Aorta (tissue), 5 donors: ENCODE measurements at regions not wholly inside any gene's neighbourhood (a gene's known extent, or its start where the extent isn't known, plus 50 kb on each side); places are given as distances from the start of the nearest gene placed in this dataset.
"Not testable (repeated sequence)": the region's sequence is repeated elsewhere in the genome, so short reads cannot be mapped to it uniquely, and the experiment has no call there.

Experiments used
- ATAC-seq: fragments of 200-7000 bp; cut with Tn5 transposase; one replicate; pipeline ENCODE4 v1.9.1; 2022; ENCODE audit warnings: moderate library complexity; ENCODE audit not compliant: low FRiP score
- DNase-seq, 2 donors: peaks; one replicate each; pipeline ENCODE4 v3.0.0-alpha.2; 2020
- H3K27ac ChIP-seq, 2 donors: one replicate each; pipeline ENCODE4 v1.5.1; 2013; ENCODE audit warnings: low read length in 2 of 2, mild to moderate bottlenecking in 2 of 2, moderate library complexity in 2 of 2, control low read depth in 1 of 2, inconsistent platforms in 1 of 2, low read depth in 1 of 2
- H3K27me3 ChIP-seq, 2 donors: one replicate each; pipeline ENCODE4 v1.6.1; 2013; ENCODE audit warnings: control low read depth in 1 of 2, low read length in 1 of 2, mild to moderate bottlenecking in 1 of 2, moderate library complexity in 1 of 2; ENCODE audit not compliant: insufficient read depth in 2 of 2, control insufficient read depth in 1 of 2
- H3K36me3 ChIP-seq, 2 donors: one replicate each; pipeline ENCODE4 v1.6.1; 2013; ENCODE audit warnings: control low read depth in 1 of 2, low read length in 1 of 2, mild to moderate bottlenecking in 1 of 2; ENCODE audit not compliant: insufficient read depth in 2 of 2, control insufficient read depth in 1 of 2
- H3K4me1 ChIP-seq, 2 donors: one replicate each; pipeline ENCODE4 v1.6.1; 2013; ENCODE audit warnings: low read length in 2 of 2, control low read depth in 1 of 2, mild to moderate bottlenecking in 1 of 2, moderate library complexity in 1 of 2; ENCODE audit not compliant: insufficient read depth in 2 of 2, control insufficient read depth in 1 of 2
- H3K4me3 ChIP-seq, 2 donors: one replicate each; pipeline ENCODE4 v1.5.1; 2013; ENCODE audit warnings: low read length in 2 of 2, control low read depth in 1 of 2, mild to moderate bottlenecking in 1 of 2
- H3K9me3 ChIP-seq: one replicate; pipeline ENCODE4 v1.6.1; 2013; ENCODE audit warnings: mild to moderate bottlenecking, low read length; ENCODE audit not compliant: control insufficient read depth
- WGBS, 2 donors: extraction: QIAGEN DNeasy Blood & Tissue Kit; methylation state at CpG; one replicate each; pipeline ENCODE4 v1.1.7; 2013; 5-methylcytosine and 5-hydroxymethylcytosine counted together
- intact Hi-C, 2 donors: fragments of 100-400 bp; cut with DNase I; formaldehyde crosslinking; loops; one replicate each; pipeline versions ENCODE4 v1.14.2 to v1.15.0; 2022
- donor health status: healthy with polysubstance abuse.
- donor health status: Bipolar disorder and iron deficiency.
- donor health status: DM: no; HTN: no; CAD: no.
- donor health status: DM: no; HTN: no; CAD: no.
- donor health status: DM: yes; HTN: yes; CAD: no.

DNA sequence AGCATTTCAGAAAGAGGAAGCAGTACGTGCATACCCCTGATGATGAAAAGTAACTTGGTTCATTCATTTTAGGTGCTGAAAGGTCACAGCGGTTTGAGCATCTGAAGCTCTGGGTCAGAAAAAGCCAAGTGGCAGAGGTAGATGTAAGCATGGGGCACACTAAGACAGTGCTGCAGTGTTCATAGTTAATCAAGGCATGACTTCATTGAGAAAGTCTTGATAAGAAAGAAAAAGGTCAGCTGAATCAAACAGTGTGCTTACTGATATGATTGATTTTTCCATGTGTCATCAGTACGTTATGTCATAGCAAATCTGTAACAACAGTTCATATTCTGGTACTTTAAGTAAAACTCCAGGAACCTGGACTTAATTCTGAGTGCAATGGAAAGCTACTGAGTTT, 107.7 kb upstream of the PCLO start:
- DNase-seq = no peak
- ATAC-seq = no peak
- WGBS, 2 donors = 32 to 45% methylated on average over 3 of the region's 3 CpGs
- intact Hi-C loops = loop anchor here in 1 of 2 donors (5.0 kb wide), 1 partner anchor 458 kb away; no protein-coding TSS in a partner anchor
- no peaks in the 10 kb centered on the region for H3K4me1 ChIP-seq
- no peaks in the 10 kb centered on the region for H3K36me3 ChIP-seq
- H3K9me3 ChIP-seq = no peaks in the 10 kb centered on the region
- H3K27me3 ChIP-seq = no peaks in the 10 kb centered on the region
- no peak overlapping the region for H3K27ac ChIP-seq
- H3K4me3 ChIP-seq = no peak overlapping the region

DNA sequence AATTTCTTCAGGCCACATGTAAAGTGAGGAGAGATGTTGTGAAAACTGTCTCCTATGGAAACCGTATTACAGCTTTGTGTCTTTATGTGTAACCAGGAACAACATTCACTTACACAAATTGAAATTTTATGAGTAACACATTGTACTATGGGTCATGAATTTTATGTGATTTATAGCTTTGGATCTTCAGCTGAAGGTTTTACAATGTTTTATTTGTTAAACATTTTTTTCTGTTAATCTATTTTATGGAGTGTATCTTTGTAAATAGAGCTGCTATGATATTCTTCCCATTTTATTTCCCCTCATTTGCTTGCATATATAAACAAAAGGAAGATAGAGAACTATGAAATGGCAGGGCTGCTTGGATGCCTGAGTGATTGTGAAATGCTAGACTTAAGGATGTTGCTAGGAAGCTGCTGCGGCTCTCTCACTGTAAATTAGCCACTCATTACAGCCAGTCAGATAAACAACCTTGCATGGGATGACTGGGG, 104.5 kb upstream of the PCLO start:
- H3K4me1 ChIP-seq = no peaks in the 10 kb centered on the region
- no peak overlapping the region for H3K4me3 ChIP-seq
- intact Hi-C loops = loop anchor here in 1 of 2 donors (5.0 kb wide), 1 partner anchor 465 kb away; no protein-coding TSS in a partner anchor
- H3K27me3 ChIP-seq = no peaks in the 10 kb centered on the region
- DNase-seq = no peak
- no peaks in the 10 kb centered on the region for H3K9me3 ChIP-seq
- no peak overlapping the region for H3K27ac ChIP-seq
- WGBS, 2 donors = 20 to 28% methylated on average over 2 of the region's 2 CpGs
- ATAC-seq = no peak
- H3K36me3 ChIP-seq = no peaks in the 10 kb centered on the region

DNA sequence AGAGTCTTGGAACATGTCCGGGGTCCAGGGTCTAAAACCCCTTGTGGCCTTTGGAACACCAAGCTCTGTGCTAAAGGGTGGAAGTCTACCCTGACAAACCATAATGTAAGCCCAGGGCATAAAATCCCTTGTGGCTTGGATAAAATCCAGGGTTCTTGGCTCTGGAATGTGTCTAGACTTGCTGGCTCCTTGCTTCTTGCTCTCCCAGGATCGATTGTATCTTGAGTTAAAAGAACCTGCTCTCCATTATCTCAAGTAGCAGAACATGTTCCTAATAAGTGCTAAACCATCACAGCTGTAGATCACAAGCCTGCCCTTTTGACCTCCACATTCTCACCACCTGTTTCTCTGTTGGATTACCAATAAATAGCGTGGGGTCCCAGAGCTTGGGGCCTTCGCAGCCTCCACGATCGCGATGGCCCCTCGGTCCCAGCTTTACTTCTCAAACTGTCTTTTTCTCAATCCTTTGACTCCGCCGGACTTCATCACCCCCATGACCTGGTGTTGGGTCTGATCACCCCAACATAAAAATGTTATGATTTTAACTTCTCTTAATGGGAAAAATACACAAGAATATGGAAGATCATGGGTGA, 100.9 kb upstream of the PCLO start:
- WGBS, 2 donors = 78 to 81% methylated on average over 10 of the region's 10 CpGs
- H3K4me1 ChIP-seq, H3K27me3 ChIP-seq, DNase-seq, intact Hi-C loops, H3K4me3 ChIP-seq, H3K9me3 ChIP-seq, H3K36me3 ChIP-seq, ATAC-seq, H3K27ac ChIP-seq: not testable (repeated sequence)

DNA sequence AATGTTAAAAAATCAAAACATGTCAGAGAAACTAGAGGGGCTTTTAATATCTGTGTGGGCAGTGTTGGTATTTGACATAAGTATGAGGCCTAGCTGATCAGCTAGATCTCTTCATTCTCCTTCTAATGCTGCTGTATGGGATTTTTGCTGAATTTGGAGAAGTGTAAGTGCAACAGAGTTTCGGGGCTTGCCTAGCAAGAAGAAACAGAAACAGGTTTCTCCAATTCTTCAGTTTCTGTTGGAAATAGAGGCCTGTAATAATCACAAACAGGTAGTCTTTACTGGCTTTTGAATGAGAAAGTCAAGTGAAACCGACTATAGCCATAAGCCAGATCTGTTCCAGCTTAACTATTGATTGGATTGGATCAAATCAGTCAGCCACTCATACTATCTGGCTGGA, 96.4 kb upstream of the PCLO start:
- no peaks in the 10 kb centered on the region for H3K36me3 ChIP-seq
- no peak overlapping the region for H3K27ac ChIP-seq
- intact Hi-C loops = no loop called here
- H3K27me3 ChIP-seq = no peaks in the 10 kb centered on the region
- H3K9me3 ChIP-seq = no peaks in the 10 kb centered on the region
- ATAC-seq (no peak), DNase-seq (no peak)
- H3K4me3 ChIP-seq = no peak overlapping the region
- H3K4me1 ChIP-seq = no peaks in the 10 kb centered on the region
- 84 to 86% methylated on average over 2 of the region's 2 CpGs for WGBS, 2 donors

DNA sequence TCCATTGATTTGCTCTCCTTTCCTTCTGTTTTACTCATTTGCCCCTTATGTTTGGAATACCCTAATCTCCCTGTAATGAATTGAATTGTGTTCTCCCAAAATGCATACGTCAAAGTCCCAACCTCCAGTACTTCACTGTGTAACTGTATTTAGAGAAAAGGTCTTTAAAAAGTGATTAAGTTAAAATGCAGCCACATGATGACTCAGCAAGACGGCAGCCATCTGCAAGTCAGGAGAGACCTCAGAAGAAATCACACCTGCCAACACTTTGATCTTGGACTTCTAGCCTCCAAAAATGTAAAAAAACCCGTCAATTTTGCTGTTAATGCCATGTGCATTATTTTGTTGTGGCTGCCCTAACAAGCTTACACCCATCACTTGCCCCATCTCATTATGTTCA, 85.3 kb upstream of the PCLO start:
- intact Hi-C loops = no loop called here
- DNase-seq (no peak), ATAC-seq (no peak)
- no peak overlapping the region for H3K27ac ChIP-seq
- no peak overlapping the region for H3K4me3 ChIP-seq
- no peaks in the 10 kb centered on the region for H3K36me3 ChIP-seq
- WGBS, 2 donors = 71 to 78% methylated on average over 3 of the region's 3 CpGs
- no peaks in the 10 kb centered on the region for H3K9me3 ChIP-seq
- no peaks in the 10 kb centered on the region for H3K4me1 ChIP-seq
- H3K27me3 ChIP-seq = no peaks in the 10 kb centered on the region

DNA sequence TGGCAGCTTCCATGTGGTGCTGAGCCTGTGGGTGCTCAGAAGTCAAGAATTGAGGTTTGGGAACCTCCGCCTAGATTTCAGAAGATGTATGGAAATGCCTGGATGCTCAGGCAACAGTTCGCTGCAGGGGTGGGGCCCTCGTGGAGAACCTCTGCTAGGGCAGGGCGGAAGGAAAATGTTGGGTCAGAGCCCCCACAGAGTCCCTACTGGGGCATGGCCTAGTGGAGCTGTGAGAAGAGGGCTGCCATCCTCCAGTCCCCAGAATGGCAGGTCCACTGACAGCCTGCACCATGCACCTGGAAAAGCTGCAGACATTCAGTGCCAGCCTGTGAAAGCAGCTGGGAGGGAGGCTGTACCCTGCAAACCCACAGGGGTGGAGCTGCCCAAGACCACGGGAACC, 56.5 kb upstream of the PCLO start:
- H3K4me3 ChIP-seq, H3K27me3 ChIP-seq, H3K36me3 ChIP-seq, H3K9me3 ChIP-seq, intact Hi-C loops, ATAC-seq, DNase-seq, H3K27ac ChIP-seq, H3K4me1 ChIP-seq: not testable (repeated sequence)
- 74 to 88% methylated on average over 5 of the region's 5 CpGs for WGBS, 2 donors

DNA sequence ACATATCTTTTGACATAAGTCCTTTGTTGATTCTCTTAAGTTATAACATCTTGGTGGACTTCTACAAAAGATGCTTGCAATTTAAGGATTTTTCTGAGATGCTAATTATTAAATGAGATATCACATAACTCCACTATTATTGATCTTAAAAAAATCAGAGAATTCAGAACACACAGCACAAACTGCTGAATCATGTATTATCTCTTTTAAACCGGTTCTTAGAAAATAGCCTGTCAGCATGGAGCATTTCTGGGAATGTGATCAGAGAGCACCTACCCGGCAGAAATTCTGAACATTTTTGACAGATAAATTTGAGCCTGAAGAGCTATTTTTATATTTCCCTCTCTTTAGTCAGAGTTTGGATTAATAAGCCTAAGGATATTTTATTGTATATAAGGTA, 50.2 kb upstream of the PCLO start:
- intact Hi-C loops = no loop called here
- WGBS, 2 donors = 21 to 30% methylated on average over 2 of the region's 2 CpGs

More for the DNA sequence above, 50.2 kb upstream of the PCLO start:
- no peak overlapping the region for H3K4me3 ChIP-seq
- H3K9me3 ChIP-seq = no peaks in the 10 kb centered on the region
- H3K27me3 ChIP-seq = no peaks in the 10 kb centered on the region
- no peak overlapping the region for H3K27ac ChIP-seq
- ATAC-seq = no peak
- DNase-seq = no peak
- H3K36me3 ChIP-seq = no peaks in the 10 kb centered on the region
- no peaks in the 10 kb centered on the region for H3K4me1 ChIP-seq
